CD4-positive, alpha-beta T cell (primary cell): ENCODE measurements at regions not wholly inside any gene's neighbourhood (a gene's known extent, or its start where the extent isn't known, plus 50 kb on each side); places are given as distances from the start of the nearest gene placed in this dataset.
A peak's percentile ranks its signal among the peaks of the same experiment; 100 is the strongest.

Experiments used
- ATAC-seq: fragments of 200-7000 bp; cut with Tn5 transposase; one replicate; pipeline ENCODE4 v1.10.0; 2022; ENCODE audit warnings: mild to moderate bottlenecking; ENCODE audit not compliant: poor library complexity
- CTCF ChIA-PET: fragments of 350-600 bp; sonication (Branson Sonifier 250); formaldehyde crosslinking; loops from one replicate; lab custom pipeline; 2021; ENCODE audit warnings: antibody characterized with exemption, inconsistent platforms; lab: Charles Lee
- POLR2A ChIA-PET: fragments of 350-600 bp; sonication (Branson Sonifier 250); formaldehyde crosslinking; loops from one replicate; lab custom pipeline; 2021; ENCODE audit warnings: antibody characterized with exemption, inconsistent platforms; lab: Charles Lee
- DNase-seq, 14 experiments: peaks; one replicate each; pipeline ENCODE4 v3.0.0-alpha.2; 2013 to 2020; ENCODE audit warnings: mixed read lengths in 2 of 14
- H3K27ac ChIP-seq, 2 donors: one replicate each; pipeline versions ENCODE4 v1.5.1 to v1.7.0; 2013; ENCODE audit warnings: low read length in 2 of 2, low read depth in 1 of 2, mild to moderate bottlenecking in 1 of 2
- H3K27me3 ChIP-seq, 2 experiments: 1 replicate in 1 of 2; 2 replicates in 1 of 2; pipeline versions ENCODE4 v1.6.1 to v1.7.0; 2013; ENCODE audit warnings: low read length in 2 of 2, control low read depth in 1 of 2, mild to moderate bottlenecking in 1 of 2, moderate library complexity in 1 of 2; ENCODE audit not compliant: insufficient read depth in 2 of 2, control insufficient read depth in 1 of 2
- H3K36me3 ChIP-seq: one replicate; pipeline ENCODE4 v1.6.1; 2013; ENCODE audit warnings: low read length, control low read depth; ENCODE audit not compliant: insufficient read depth
- H3K4me1 ChIP-seq: one replicate; pipeline ENCODE4 v1.6.1; 2013; ENCODE audit warnings: low read length, control low read depth; ENCODE audit not compliant: insufficient read depth
- H3K4me3 ChIP-seq: one replicate; pipeline ENCODE4 v1.5.1; 2013; ENCODE audit warnings: mild to moderate bottlenecking, low read length, moderate library complexity
- H3K9me3 ChIP-seq, 2 experiments: 1 replicate in 1 of 2; 2 replicates in 1 of 2; pipeline versions ENCODE4 v1.6.1 to v1.7.0; 2013; ENCODE audit warnings: low read length in 2 of 2, mild to moderate bottlenecking in 2 of 2, control low read depth in 1 of 2, moderate library complexity in 1 of 2; ENCODE audit not compliant: control insufficient read depth in 1 of 2, insufficient read depth in 1 of 2
- H3K27ac Mint-ChIP-seq: one replicate; pipeline ENCODE4 v1.8.0; 2020; ENCODE audit warnings: mixed read lengths
- H3K27me3 Mint-ChIP-seq: one replicate; pipeline ENCODE4 v1.8.0; 2021; ENCODE audit warnings: mixed read lengths
- H3K36me3 Mint-ChIP-seq: one replicate; pipeline ENCODE4 v1.8.0; 2021; ENCODE audit warnings: low read depth, mixed read lengths
- H3K4me1 Mint-ChIP-seq: one replicate; pipeline ENCODE4 v1.8.0; 2021; ENCODE audit warnings: low read depth, mixed read lengths
- H3K4me3 Mint-ChIP-seq: one replicate; pipeline ENCODE4 v1.8.0; 2020; ENCODE audit warnings: mild to moderate bottlenecking, mixed read lengths
- H3K9me3 Mint-ChIP-seq: one replicate; pipeline ENCODE4 v1.8.0; 2020; ENCODE audit warnings: mixed read lengths
- intact Hi-C, 2 experiments: fragments of 100-400 bp; cut with DNase I in 1 of 2; cut with micrococcal nuclease in 1 of 2; formaldehyde crosslinking; loops; one replicate each; pipeline versions ENCODE4 v1.15.1 to v1.9.0; 2023 to 2025; cut with DNase I, micrococcal nuclease
- TF ChIP-seq, protein P1 (sequence below): fragments of 200-600 bp; IDR thresholded peaks from one replicate; pipeline ENCODE4 v1.8.0; 2022; ENCODE audit warnings: antibody characterized with exemption, mild to moderate bottlenecking

DNA sequence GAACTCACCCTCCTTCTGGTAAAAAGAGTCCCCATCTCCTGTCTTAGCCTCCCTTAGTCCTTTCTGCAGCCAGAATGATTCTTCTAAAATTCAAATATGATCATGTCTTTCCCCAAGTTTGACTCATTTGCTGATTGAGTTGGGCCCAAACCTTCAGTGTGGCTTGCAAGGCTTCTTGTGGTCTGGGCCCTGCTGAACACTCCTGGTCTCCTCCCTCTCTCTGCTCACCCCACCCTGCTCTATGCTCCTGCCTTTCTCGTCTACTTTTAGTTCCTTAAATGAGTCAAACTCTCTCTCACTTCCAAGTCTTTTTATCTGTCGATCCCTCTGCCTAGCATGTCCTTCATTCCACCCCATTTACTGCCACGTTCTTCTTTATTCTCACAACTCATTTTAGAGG is 72.6 kb downstream of the CCR1 start:
- TF ChIP-seq, protein P1, sequence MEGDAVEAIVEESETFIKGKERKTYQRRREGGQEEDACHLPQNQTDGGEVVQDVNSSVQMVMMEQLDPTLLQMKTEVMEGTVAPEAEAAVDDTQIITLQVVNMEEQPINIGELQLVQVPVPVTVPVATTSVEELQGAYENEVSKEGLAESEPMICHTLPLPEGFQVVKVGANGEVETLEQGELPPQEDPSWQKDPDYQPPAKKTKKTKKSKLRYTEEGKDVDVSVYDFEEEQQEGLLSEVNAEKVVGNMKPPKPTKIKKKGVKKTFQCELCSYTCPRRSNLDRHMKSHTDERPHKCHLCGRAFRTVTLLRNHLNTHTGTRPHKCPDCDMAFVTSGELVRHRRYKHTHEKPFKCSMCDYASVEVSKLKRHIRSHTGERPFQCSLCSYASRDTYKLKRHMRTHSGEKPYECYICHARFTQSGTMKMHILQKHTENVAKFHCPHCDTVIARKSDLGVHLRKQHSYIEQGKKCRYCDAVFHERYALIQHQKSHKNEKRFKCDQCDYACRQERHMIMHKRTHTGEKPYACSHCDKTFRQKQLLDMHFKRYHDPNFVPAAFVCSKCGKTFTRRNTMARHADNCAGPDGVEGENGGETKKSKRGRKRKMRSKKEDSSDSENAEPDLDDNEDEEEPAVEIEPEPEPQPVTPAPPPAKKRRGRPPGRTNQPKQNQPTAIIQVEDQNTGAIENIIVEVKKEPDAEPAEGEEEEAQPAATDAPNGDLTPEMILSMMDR: no peak
- H3K27ac ChIP-seq: no peak overlapping the region
- Mint-ChIP-seq H3K27me3 (no peaks in the 10 kb centered on the region), H3K9me3 (no peaks in the 10 kb centered on the region), H3K4me1 (no peaks in the 10 kb centered on the region), H3K36me3 (no peaks in the 10 kb centered on the region), H3K27ac (no peak overlapping the region), H3K4me3 (no peak overlapping the region)
- DNase-seq: peak in 2 of 14 experiments; percentile 28 to 43
- no peak for ATAC-seq
- intact Hi-C loops: no loop called here
- CTCF ChIA-PET: no interaction called here
- H3K9me3 ChIP-seq: no peaks in the 10 kb centered on the region
- no peaks in the 10 kb centered on the region for H3K36me3 ChIP-seq
- no peaks in the 10 kb centered on the region for H3K27me3 ChIP-seq
- POLR2A ChIA-PET: no interaction called here
- no peak overlapping the region for H3K4me3 ChIP-seq
- H3K4me1 ChIP-seq: peaks cover 3% of the 10 kb centered on the region

DNA sequence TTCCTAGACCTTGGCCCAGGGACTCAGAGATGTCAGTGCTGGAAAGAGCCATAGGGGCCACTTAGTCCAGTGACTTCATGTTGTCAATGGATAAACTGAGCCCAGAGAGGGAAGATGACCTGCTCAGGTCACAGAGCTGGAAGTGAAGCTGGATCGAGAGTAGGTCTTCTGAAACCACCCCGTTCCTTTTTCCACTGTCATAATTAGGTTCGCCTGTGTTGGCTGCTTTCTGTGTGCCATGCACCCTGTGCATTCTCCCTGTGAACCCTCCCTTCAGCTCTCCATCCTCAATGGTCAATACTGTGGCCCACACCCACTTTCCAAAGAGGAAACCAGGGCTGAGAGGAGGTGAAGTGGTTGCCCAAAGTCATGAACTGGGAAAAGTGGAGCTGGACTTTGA is 74.8 kb downstream of the CCR1 start:
- TF ChIP-seq, protein P1: no peak
- no peaks in the 10 kb centered on the region for H3K27me3 ChIP-seq
- Mint-ChIP-seq H3K9me3 (no peaks in the 10 kb centered on the region), H3K27ac (no peak overlapping the region), H3K36me3 (no peaks in the 10 kb centered on the region), H3K27me3 (no peaks in the 10 kb centered on the region), H3K4me1 (peaks cover 12% of the 10 kb centered on the region), H3K4me3 (no peak overlapping the region)
- H3K4me1 ChIP-seq: peaks cover 16% of the 10 kb centered on the region
- ATAC-seq: no peak
- intact Hi-C loops: no loop called here
- DNase-seq: no peak
- no peaks in the 10 kb centered on the region for H3K36me3 ChIP-seq
- no peak overlapping the region for H3K27ac ChIP-seq
- ChIA-PET POLR2A (no interaction called here), CTCF (no interaction called here)
- H3K9me3 ChIP-seq: no peaks in the 10 kb centered on the region
- no peak overlapping the region for H3K4me3 ChIP-seq

DNA sequence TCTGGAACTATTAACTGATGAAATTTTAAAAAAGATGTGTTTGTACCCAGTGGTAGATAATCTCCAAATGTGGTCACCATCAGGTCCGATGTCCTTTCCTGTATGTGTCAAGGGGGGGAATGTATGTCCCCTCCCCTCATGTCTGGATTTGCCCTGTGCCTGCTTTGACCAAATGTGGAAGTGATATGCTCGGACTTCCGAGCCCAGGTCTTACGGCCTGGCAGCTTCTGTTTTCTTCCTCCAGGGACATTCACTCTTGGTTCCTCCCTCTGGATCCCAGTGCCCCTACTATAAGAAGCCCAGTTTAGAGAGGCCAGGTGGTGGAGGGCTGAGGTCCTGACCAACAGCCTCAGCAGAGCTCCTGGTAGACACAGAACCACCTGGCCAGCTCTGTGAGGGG is 75.5 kb downstream of the CCR1 start:
- Mint-ChIP-seq H3K27me3 (no peaks in the 10 kb centered on the region), H3K4me1 (peaks cover 12% of the 10 kb centered on the region), H3K9me3 (no peaks in the 10 kb centered on the region), H3K4me3 (no peak overlapping the region), H3K36me3 (no peaks in the 10 kb centered on the region), H3K27ac (no peak overlapping the region)
- Histone ChIP-seq H3K36me3 (no peaks in the 10 kb centered on the region), H3K27ac (no peak overlapping the region), H3K4me1 (peaks cover 16% of the 10 kb centered on the region), H3K9me3 (no peaks in the 10 kb centered on the region), H3K27me3 (no peaks in the 10 kb centered on the region), H3K4me3 (no peak overlapping the region)
- CTCF ChIA-PET: interaction anchor here (0.5 kb wide), 1 partner anchor 28 kb away, joined by 3 read pairs; no protein-coding TSS in a partner anchor
- TF ChIP-seq, protein P1: no peak
- DNase-seq: peak in 2 of 14 experiments; percentile 29 to 32
- POLR2A ChIA-PET: no interaction called here
- intact Hi-C loops: no loop called here
- ATAC-seq: no peak
